ENCODE measurements at regions not wholly inside any gene's neighbourhood (a gene's known extent, or its start where the extent isn't known, plus 50 kb on each side); places are given as distances from the start of the nearest gene placed in this dataset.

GRCh38 chr11:45092404-45092785 lies 54.0 kb upstream of the PRDM11 start:
- DNase-seq, result no peak

GRCh38 chr11:45092901-45093760 lies 53.3 kb upstream of the PRDM11 start:
- peak in 1 of 2 experiments; percentile 44 for DNase-seq

- DNase-seq, result no peak
These were observed 52.5 kb upstream of the PRDM11 start for GRCh38 chr11:45093761-45094455.

- DNase-seq, result no peak
These were observed 51.3 kb upstream of the PRDM11 start for GRCh38 chr11:45094958-45095690.

GRCh38 chr11:45095691-45096010 lies 50.8 kb upstream of the PRDM11 start:
- no peak for DNase-seq

GRCh38 chr11:45096636-45097035 lies 49.8 kb upstream of the PRDM11 start:
- no peak for DNase-seq
